Panc1 (cell line): ENCODE measurements at regions not wholly inside any gene's neighbourhood (a gene's known extent, or its start where the extent isn't known, plus 50 kb on each side); places are given as distances from the start of the nearest gene placed in this dataset.

Source experiments
- CTCF ChIP-seq: fragments of 450-650 bp; IDR thresholded peaks from 2 replicates; pipeline ENCODE4 v1.5.1; 2017; ENCODE audit warnings: mild to moderate bottlenecking
- POLR2AphosphoS5 ChIP-seq: IDR thresholded peaks from 2 replicates; pipeline ENCODE4 v1.6.1; 2012; ENCODE audit warnings: mild to moderate bottlenecking, low read depth, low read length, moderate library complexity
- REST ChIP-seq, 2 experiments: IDR thresholded peaks; 2 replicates each; pipeline ENCODE4 v1.6.1; 2011 to 2012; ENCODE audit warnings: low read depth in 2 of 2, control low read depth in 1 of 2, low read length in 1 of 2, mild to moderate bottlenecking in 1 of 2, moderate library complexity in 1 of 2; ENCODE audit not compliant: insufficient read depth in 1 of 2
- SIN3A ChIP-seq: IDR thresholded peaks from 2 replicates; pipeline ENCODE4 v1.6.1; 2012; ENCODE audit warnings: low read depth, mild to moderate bottlenecking, low read length, moderate library complexity, borderline replicate concordance; ENCODE audit not compliant: insufficient read depth
- TCF7L2 ChIP-seq: IDR thresholded peaks from 2 replicates; pipeline ENCODE4 v1.6.1; 2011; ENCODE audit warnings: mild to moderate bottlenecking, low read depth, low read length, inconsistent platforms

GRCh38 chr2:187129306-187129705, 280.3 kb upstream of the ZSWIM2 start:
- TF ChIP-seq CTCF: no peak
- TF ChIP-seq POLR2AphosphoS5: no peak
- no peak for TF ChIP-seq REST (IDR thresholded peaks at IDR 0.05; ENCODE audit: insufficient read depth in 1 of 2, low read depth in 2 of 2, low read length in 1 of 2)
- TF ChIP-seq SIN3A: no peak
- no peak for TF ChIP-seq TCF7L2
